Caco-2 (cell line): ENCODE measurements at regions not wholly inside any gene's neighbourhood (a gene's known extent, or its start where the extent isn't known, plus 50 kb on each side); places are given as distances from the start of the nearest gene placed in this dataset.

Experiments
- BruUV-seq: library from RNA; stranded (reverse); fragments of 400-500 nt; replicated peaks from 2 replicates; lab custom pipeline; 2021; lab: Mats Ljungman, UMichigan
- CTCF ChIA-PET: fragments of 300-600 bp; sonication (Branson Sonifier 250); formaldehyde crosslinking; loops from one replicate; lab custom pipeline; 2022; ENCODE audit warnings: antibody characterized with exemption; lab: Charles Lee
- POLR2A ChIA-PET: fragments of 300-600 bp; sonication (Branson Sonifier 250); formaldehyde crosslinking; loops from one replicate; lab custom pipeline; 2022; ENCODE audit warnings: antibody characterized with exemption; lab: Charles Lee
- DNase-seq, 2 experiments: peaks; one replicate each; pipeline versions ENCODE4 v3.0.0 to v3.0.0-alpha.2; 2020 to 2022
- H3K27me3 ChIP-seq: replicated peaks from 2 replicates; pipeline ENCODE4 v1.6.0; 2011; ENCODE audit warnings: low read length; ENCODE audit not compliant: control insufficient read depth, insufficient read depth
- H3K36me3 ChIP-seq: 2 replicates; pipeline ENCODE4 v1.5.1; 2011; ENCODE audit warnings: low read length; ENCODE audit not compliant: control insufficient read depth, insufficient read depth
- H3K4me1 ChIP-seq: fragments of 250-450 bp; sonication (Bioruptor Pico); 2 replicates; pipeline ENCODE4 v1.5.1; 2020; ENCODE audit warnings: mild to moderate bottlenecking
- H3K4me3 ChIP-seq: 2 replicates; pipeline ENCODE4 v1.5.1; 2011; ENCODE audit warnings: low read depth, mild to moderate bottlenecking, control low read depth, low read length
- H3K9me3 ChIP-seq: fragments of 250-450 bp; sonication (Bioruptor Pico); 2 replicates; pipeline ENCODE4 v1.5.1; 2020; ENCODE audit warnings: mild to moderate bottlenecking, moderate library complexity
- H3K27ac Mint-ChIP-seq: one replicate; pipeline ENCODE4 v1.8.0; 2022; ENCODE audit warnings: mixed read lengths; ENCODE audit not compliant: unreplicated experiment
- H3K27me3 Mint-ChIP-seq: one replicate; pipeline ENCODE4 v1.8.0; 2022; ENCODE audit warnings: mixed read lengths; ENCODE audit not compliant: insufficient read depth, unreplicated experiment
- H3K36me3 Mint-ChIP-seq: one replicate; pipeline ENCODE4 v1.8.0; 2022; ENCODE audit warnings: mild to moderate bottlenecking, mixed read lengths; ENCODE audit not compliant: insufficient read depth, unreplicated experiment
- H3K4me1 Mint-ChIP-seq: one replicate; pipeline ENCODE4 v1.8.0; 2022; ENCODE audit warnings: low read depth, mixed read lengths; ENCODE audit not compliant: unreplicated experiment
- H3K4me3 Mint-ChIP-seq: one replicate; pipeline ENCODE4 v1.8.0; 2022; ENCODE audit warnings: mild to moderate bottlenecking, moderate library complexity, mixed read lengths; ENCODE audit not compliant: unreplicated experiment
- H3K9me3 Mint-ChIP-seq: one replicate; pipeline ENCODE4 v1.8.0; 2022; ENCODE audit warnings: mixed read lengths; ENCODE audit not compliant: unreplicated experiment
- CTCF ChIP-seq, 2 experiments: fragments of 200-600 bp in 1 of 2; IDR thresholded peaks; 1 replicate in 1 of 2; 2 replicates in 1 of 2; pipeline versions ENCODE4 v1.5.1 to v1.8.0; 2011 to 2022; ENCODE audit warnings: antibody characterized with exemption in 1 of 2, control low read depth in 1 of 2, inconsistent platforms in 1 of 2, low read depth in 1 of 2, low read length in 1 of 2, mild to moderate bottlenecking in 1 of 2, moderate library complexity in 1 of 2; ENCODE audit not compliant: insufficient read depth in 1 of 2, severe bottlenecking in 1 of 2, unreplicated experiment in 1 of 2
- intact Hi-C: fragments of 100-400 bp; cut with micrococcal nuclease; formaldehyde crosslinking; loops from one replicate; pipeline ENCODE4 v1.10.0; 2022; ENCODE audit not compliant: unreplicated experiment

DNA sequence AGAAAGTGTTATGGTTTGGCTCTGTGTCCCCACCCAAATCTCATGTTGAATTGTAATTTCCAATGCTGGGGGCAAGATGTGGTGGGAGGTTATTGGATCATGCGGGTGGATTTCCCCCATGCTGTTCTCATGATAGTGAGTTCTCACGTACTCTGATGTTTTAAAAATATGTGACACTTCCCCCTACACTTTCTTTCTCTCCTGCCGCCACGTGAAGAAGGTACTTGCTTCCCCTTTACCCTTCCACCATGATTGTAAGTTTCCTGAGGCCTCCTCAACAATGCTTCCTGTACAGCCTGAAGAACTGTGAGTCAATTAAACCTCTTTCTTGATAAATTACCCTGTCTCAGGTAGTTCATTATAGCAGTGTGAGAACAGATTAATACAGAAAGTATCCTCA is 150.8 kb downstream of the TMEM200A start:
- Histone ChIP-seq H3K4me3 (no peak overlapping the region), H3K4me1 (no peaks in the 10 kb centered on the region), H3K36me3 (no peaks in the 10 kb centered on the region), H3K9me3 (no peaks in the 10 kb centered on the region), H3K27me3 (no peaks in the 10 kb centered on the region)
- ChIA-PET POLR2A (no interaction called here), CTCF (no interaction called here)
- intact Hi-C loops: no loop called here
- Mint-ChIP-seq H3K4me3 (no peak overlapping the region), H3K27ac (no peak overlapping the region), H3K4me1 (no peaks in the 10 kb centered on the region), H3K9me3 (no peaks in the 10 kb centered on the region), H3K27me3 (peaks cover 6% of the 10 kb centered on the region), H3K36me3 (no peaks in the 10 kb centered on the region)
- DNase-seq: no peak
- TF ChIP-seq CTCF (IDR thresholded peaks at IDR 0.05; ENCODE audit: insufficient read depth in 1 of 2, low read depth in 1 of 2, low read length in 1 of 2, severe bottlenecking in 1 of 2, unreplicated experiment in 1 of 2): no peak
- BruUV-seq: no TSS peak

GRCh38 chr6:130517444-130517931 is 151.7 kb downstream of the TMEM200A start:
- CTCF ChIA-PET: no interaction called here
- H3K27me3 Mint-ChIP-seq: peaks cover 6% of the 10 kb centered on the region
- TF ChIP-seq CTCF (IDR thresholded peaks at IDR 0.05; ENCODE audit: insufficient read depth in 1 of 2, low read depth in 1 of 2, low read length in 1 of 2, severe bottlenecking in 1 of 2, unreplicated experiment in 1 of 2): no peak
- no peak for DNase-seq
- no peaks in the 10 kb centered on the region for H3K9me3 ChIP-seq
- no peaks in the 10 kb centered on the region for H3K27me3 ChIP-seq
- POLR2A ChIA-PET: no interaction called here
- no peaks in the 10 kb centered on the region for H3K4me1 Mint-ChIP-seq
- no peak overlapping the region for H3K4me3 Mint-ChIP-seq
- H3K36me3 ChIP-seq: no peaks in the 10 kb centered on the region
- no peaks in the 10 kb centered on the region for H3K4me1 ChIP-seq
- BruUV-seq: no TSS peak
- intact Hi-C loops: no loop called here
- H3K27ac Mint-ChIP-seq: no peak overlapping the region
- no peak overlapping the region for H3K4me3 ChIP-seq
- H3K36me3 Mint-ChIP-seq: no peaks in the 10 kb centered on the region
- no peaks in the 10 kb centered on the region for H3K9me3 Mint-ChIP-seq

GRCh38 chr6:130518588-130518987 is 152.8 kb downstream of the TMEM200A start:
- Mint-ChIP-seq H3K4me3 (no peak overlapping the region), H3K27me3 (peaks cover 6% of the 10 kb centered on the region), H3K9me3 (no peaks in the 10 kb centered on the region), H3K27ac (no peak overlapping the region), H3K36me3 (no peaks in the 10 kb centered on the region), H3K4me1 (no peaks in the 10 kb centered on the region)
- no peak for DNase-seq
- Histone ChIP-seq H3K27me3 (no peaks in the 10 kb centered on the region), H3K4me1 (no peaks in the 10 kb centered on the region), H3K9me3 (no peaks in the 10 kb centered on the region), H3K4me3 (no peak overlapping the region), H3K36me3 (no peaks in the 10 kb centered on the region)
- CTCF ChIA-PET: no interaction called here
- BruUV-seq: no TSS peak
- POLR2A ChIA-PET: no interaction called here
- TF ChIP-seq CTCF (IDR thresholded peaks at IDR 0.05; ENCODE audit: insufficient read depth in 1 of 2, low read depth in 1 of 2, low read length in 1 of 2, severe bottlenecking in 1 of 2, unreplicated experiment in 1 of 2): no peak
- intact Hi-C loops: no loop called here
